ENCODE measurements at regions not wholly inside any gene's neighbourhood (a gene's known extent, or its start where the extent isn't known, plus 50 kb on each side); places are given as distances from the start of the nearest gene placed in this dataset.
A peak's percentile ranks its signal among the peaks of the same experiment; 100 is the strongest.

DNA sequence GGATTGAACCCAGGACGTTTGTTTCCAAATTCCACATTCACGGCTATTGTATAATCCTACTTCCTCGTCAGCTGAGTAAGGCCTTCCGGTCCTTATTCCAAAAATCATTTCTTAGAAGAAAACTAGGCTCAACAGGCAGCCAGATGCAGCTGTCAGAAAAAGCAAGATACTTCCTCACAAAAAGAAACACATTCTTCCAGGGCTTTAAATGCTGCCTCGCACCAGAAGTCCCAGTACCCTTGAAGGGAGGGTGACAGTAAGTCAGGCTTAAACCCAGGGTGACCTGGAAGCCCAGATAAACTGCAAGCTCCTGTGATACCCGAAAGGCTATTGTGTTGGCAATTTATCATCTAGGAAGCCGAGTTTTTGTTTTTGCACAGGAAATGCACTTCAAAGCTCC lies 414.0 kb downstream of the NFIB start:
- TF ChIP-seq, protein P1, sequence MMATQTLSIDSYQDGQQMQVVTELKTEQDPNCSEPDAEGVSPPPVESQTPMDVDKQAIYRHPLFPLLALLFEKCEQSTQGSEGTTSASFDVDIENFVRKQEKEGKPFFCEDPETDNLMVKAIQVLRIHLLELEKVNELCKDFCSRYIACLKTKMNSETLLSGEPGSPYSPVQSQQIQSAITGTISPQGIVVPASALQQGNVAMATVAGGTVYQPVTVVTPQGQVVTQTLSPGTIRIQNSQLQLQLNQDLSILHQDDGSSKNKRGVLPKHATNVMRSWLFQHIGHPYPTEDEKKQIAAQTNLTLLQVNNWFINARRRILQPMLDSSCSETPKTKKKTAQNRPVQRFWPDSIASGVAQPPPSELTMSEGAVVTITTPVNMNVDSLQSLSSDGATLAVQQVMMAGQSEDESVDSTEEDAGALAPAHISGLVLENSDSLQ (IDR thresholded peaks at IDR 0.05), result no peak
- TF ChIP-seq FOXA1 (IDR thresholded peaks at IDR 0.05) (no peak), SP1 (IDR thresholded peaks at IDR 0.05) (no peak), SUZ12 (IDR thresholded peaks at IDR 0.05) (no peak)
- ChIA-PET CTCF (interaction anchor here (0.6 kb wide), 1 partner anchor 67 kb away, joined by 3 read pairs; no protein-coding TSS in a partner anchor), POLR2A (no interaction called here)
- no peak for DNase-seq (ENCODE audit: extremely low spot score)

GRCh38 chr9:13898957-13899356 lies 415.0 kb downstream of the NFIB start:
- ChIA-PET CTCF (no interaction called here), POLR2A (no interaction called here)
- no peak for TF ChIP-seq SUZ12 (IDR thresholded peaks at IDR 0.05)
- no peak for TF ChIP-seq HDGF (IDR thresholded peaks at IDR 0.05; ENCODE audit: borderline replicate concordance)
- no peak for TF ChIP-seq FOXM1 (IDR thresholded peaks at IDR 0.05; ENCODE audit: borderline replicate concordance)
- TF ChIP-seq CTBP1 (IDR thresholded peaks at IDR 0.05; ENCODE audit: borderline replicate concordance), result no peak
- DNase-seq (ENCODE audit: extremely low spot score), result peak; percentile 3

GRCh38 chr9:13896922-13897835 lies 416.8 kb downstream of the NFIB start:
- DNase-seq (ENCODE audit: extremely low spot score), result no peak
- TF ChIP-seq ZNF384 (IDR thresholded peaks at IDR 0.05) (no peak), CTBP1 (IDR thresholded peaks at IDR 0.05; ENCODE audit: borderline replicate concordance) (no peak)
- ChIA-PET POLR2A (no interaction called here), CTCF (no interaction called here)

DNA sequence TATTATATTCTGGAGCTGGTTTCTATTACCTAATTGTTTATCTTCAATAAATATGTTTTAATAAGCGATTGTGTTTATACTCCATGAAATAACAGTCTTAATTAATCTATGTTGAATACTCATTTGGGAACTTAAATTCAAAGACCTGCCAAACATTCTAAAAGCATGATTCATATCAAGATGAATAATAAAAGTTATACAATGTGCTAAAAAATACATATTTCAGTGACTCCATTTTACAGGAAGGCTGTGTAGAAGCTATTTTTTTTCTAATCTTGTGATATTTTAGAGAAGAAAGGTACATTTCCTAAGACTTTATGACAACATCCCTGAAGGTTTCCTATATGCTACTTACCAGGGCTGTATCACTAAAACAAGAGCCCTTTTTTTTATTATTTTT lies 417.9 kb downstream of the NFIB start:
- TF ChIP-seq LEF1 (IDR thresholded peaks at IDR 0.05; ENCODE audit: borderline replicate concordance) (no peak), ELF4 (IDR thresholded peaks at IDR 0.05) (no peak), HDGF (IDR thresholded peaks at IDR 0.05; ENCODE audit: borderline replicate concordance) (no peak), SUZ12 (IDR thresholded peaks at IDR 0.05) (no peak), CTBP1 (IDR thresholded peaks at IDR 0.05; ENCODE audit: borderline replicate concordance) (no peak), NFRKB (IDR thresholded peaks at IDR 0.05) (no peak), BHLHE40 (IDR thresholded peaks at IDR 0.05; ENCODE audit: borderline replicate concordance) (no peak), ZNF384 (IDR thresholded peaks at IDR 0.05) (no peak), L3MBTL2 (conservative IDR thresholded peaks at IDR 0.05) (no peak), SP1 (IDR thresholded peaks at IDR 0.05) (no peak), ARNT (IDR thresholded peaks at IDR 0.05) (no peak), TARDBP (IDR thresholded peaks at IDR 0.05) (no peak)
- no peak for DNase-seq (ENCODE audit: extremely low spot score)
- POLR2A ChIA-PET, result no interaction called here
- CTCF ChIA-PET, result no interaction called here

GRCh38 chr9:13885258-13885657 lies 428.7 kb downstream of the NFIB start:
- TF ChIP-seq SP1 (IDR thresholded peaks at IDR 0.05) (no peak), CTBP1 (IDR thresholded peaks at IDR 0.05; ENCODE audit: borderline replicate concordance) (no peak), HDGF (IDR thresholded peaks at IDR 0.05; ENCODE audit: borderline replicate concordance) (no peak)
- no peak for DNase-seq (ENCODE audit: extremely low spot score)
- POLR2A ChIA-PET, result no interaction called here
- CTCF ChIA-PET, result no interaction called here

- TF ChIP-seq LEF1 (IDR thresholded peaks at IDR 0.05; ENCODE audit: borderline replicate concordance), result no peak
- CTCF ChIA-PET, result no interaction called here
- DNase-seq (ENCODE audit: extremely low spot score), result no peak
- POLR2A ChIA-PET, result no interaction called here
Measured at GRCh38 chr9:13879981-13880380, 434.0 kb downstream of the NFIB start.

- no peak for TF ChIP-seq FOXK2 (IDR thresholded peaks at IDR 0.05)
- no peak for TF ChIP-seq SUZ12 (IDR thresholded peaks at IDR 0.05)
- TF ChIP-seq ZNF384 (IDR thresholded peaks at IDR 0.05), result no peak
- TF ChIP-seq ARNT (IDR thresholded peaks at IDR 0.05), result no peak
- TF ChIP-seq BHLHE40 (IDR thresholded peaks at IDR 0.05; ENCODE audit: borderline replicate concordance), result no peak
- TF ChIP-seq SP1 (IDR thresholded peaks at IDR 0.05), result no peak
- TF ChIP-seq LEF1 (IDR thresholded peaks at IDR 0.05; ENCODE audit: borderline replicate concordance), result no peak
- TF ChIP-seq L3MBTL2 (conservative IDR thresholded peaks at IDR 0.05), result no peak
- no peak for TF ChIP-seq FOXM1 (IDR thresholded peaks at IDR 0.05; ENCODE audit: borderline replicate concordance)
- no peak for TF ChIP-seq NFRKB (IDR thresholded peaks at IDR 0.05)
- TF ChIP-seq, protein P1 (IDR thresholded peaks at IDR 0.05), result no peak
- TF ChIP-seq HDGF (IDR thresholded peaks at IDR 0.05; ENCODE audit: borderline replicate concordance), result no peak
- ChIA-PET CTCF (no interaction called here), POLR2A (no interaction called here)
- DNase-seq (ENCODE audit: extremely low spot score), result no peak
Measured at GRCh38 chr9:13879011-13879410, 434.9 kb downstream of the NFIB start.

- ChIA-PET CTCF (no interaction called here), POLR2A (no interaction called here)
- DNase-seq (ENCODE audit: extremely low spot score), result no peak
- TF ChIP-seq FOXA1 (IDR thresholded peaks at IDR 0.05) (no peak), NFRKB (IDR thresholded peaks at IDR 0.05) (no peak), LEF1 (IDR thresholded peaks at IDR 0.05; ENCODE audit: borderline replicate concordance) (no peak), TARDBP (IDR thresholded peaks at IDR 0.05) (no peak), ARNT (IDR thresholded peaks at IDR 0.05) (no peak), BHLHE40 (IDR thresholded peaks at IDR 0.05; ENCODE audit: borderline replicate concordance) (no peak), FOXM1 (IDR thresholded peaks at IDR 0.05; ENCODE audit: borderline replicate concordance) (no peak), HDGF (IDR thresholded peaks at IDR 0.05; ENCODE audit: borderline replicate concordance) (no peak), ELF4 (IDR thresholded peaks at IDR 0.05) (no peak)
- TF ChIP-seq, protein P1 (IDR thresholded peaks at IDR 0.05), result no peak
Measured at GRCh38 chr9:13878241-13878711, 435.7 kb downstream of the NFIB start.

Data from HEK293T (cell line).